ENCODE measurements at regions not wholly inside any gene's neighbourhood (a gene's known extent, or its start where the extent isn't known, plus 50 kb on each side); places are given as distances from the start of the nearest gene placed in this dataset.

GRCh38 chr11:116137753-116138152 lies 633.5 kb upstream of the CADM1 start:
- H3K4me1 ChIP-seq (ENCODE audit: control insufficient read depth, insufficient read depth, low read length): peaks cover 13% of the 10 kb centered on the region
- H3K4me3 Mint-ChIP-seq: no peak overlapping the region
- H3K9ac ChIP-seq (ENCODE audit: extremely low read depth, low read length, poor library complexity, severe bottlenecking): no peak overlapping the region
- no peaks in the 10 kb centered on the region for H3K36me3 Mint-ChIP-seq (ENCODE audit: low read depth)
- no peak overlapping the region for H3K27ac ChIP-seq (ENCODE audit: low read depth, low read length)
- no peak for TF ChIP-seq CTCF (conservative IDR thresholded peaks at IDR 0.05)
- no peak for DNase-seq
- H3K4me1 Mint-ChIP-seq: peaks cover 41% of the 10 kb centered on the region
- H3K4me3 ChIP-seq (ENCODE audit: low read length): no peak overlapping the region
- H3K9me3 ChIP-seq (ENCODE audit: control insufficient read depth, low read length): no peaks in the 10 kb centered on the region
- H3K9me3 Mint-ChIP-seq: no peaks in the 10 kb centered on the region
- H3K27me3 ChIP-seq (ENCODE audit: control insufficient read depth, insufficient read depth, low read length, poor library complexity, severe bottlenecking): no peaks in the 10 kb centered on the region
- no peaks in the 10 kb centered on the region for H3K27me3 Mint-ChIP-seq (ENCODE audit: insufficient read depth)
- H3K36me3 ChIP-seq (ENCODE audit: control insufficient read depth, insufficient read depth, low read length): no peaks in the 10 kb centered on the region
- 79% methylated on average over 2 of the region's 2 CpGs for WGBS, 2 experiments (ENCODE audit: insufficient coverage in 1 of 2, insufficient read length in 1 of 2)
- H3K27ac Mint-ChIP-seq: no peak overlapping the region

- Histone ChIP-seq H3K36me3 (ENCODE audit: control insufficient read depth, insufficient read depth, low read length) (no peaks in the 10 kb centered on the region), H3K27me3 (ENCODE audit: control insufficient read depth, insufficient read depth, low read length, poor library complexity, severe bottlenecking) (no peaks in the 10 kb centered on the region), H3K9me3 (ENCODE audit: control insufficient read depth, low read length) (no peaks in the 10 kb centered on the region), H3K9ac (ENCODE audit: extremely low read depth, low read length, poor library complexity, severe bottlenecking) (no peak overlapping the region), H3K27ac (ENCODE audit: low read depth, low read length) (no peak overlapping the region), H3K4me3 (ENCODE audit: low read length) (no peak overlapping the region), H3K4me1 (ENCODE audit: control insufficient read depth, insufficient read depth, low read length) (peaks cover 15% of the 10 kb centered on the region)
- Mint-ChIP-seq H3K4me1 (peaks cover 47% of the 10 kb centered on the region), H3K27ac (no peak overlapping the region), H3K27me3 (ENCODE audit: insufficient read depth) (no peaks in the 10 kb centered on the region), H3K9me3 (no peaks in the 10 kb centered on the region), H3K4me3 (no peak overlapping the region), H3K36me3 (ENCODE audit: low read depth) (no peaks in the 10 kb centered on the region)
- TF ChIP-seq CTCF (conservative IDR thresholded peaks at IDR 0.05): no peak
- peak; percentile 55 for DNase-seq
- 74 to 79% methylated on average over 5 to 9 of the region's 9 CpGs for WGBS, 2 experiments (ENCODE audit: insufficient coverage in 1 of 2, insufficient read length in 1 of 2)
Observed at GRCh38 chr11:116136987-116137674, 632.9 kb upstream of the CADM1 start.

- 67 to 93% methylated on average over 2 of the region's 2 CpGs for WGBS, 2 experiments (ENCODE audit: insufficient coverage in 1 of 2, insufficient read length in 1 of 2)
Observed at GRCh38 chr11:116135891-116136290, 631.7 kb upstream of the CADM1 start.

More at GRCh38 chr11:116135891-116136290, 631.7 kb upstream of the CADM1 start:
- no peaks in the 10 kb centered on the region for H3K9me3 Mint-ChIP-seq
- H3K4me1 ChIP-seq (ENCODE audit: control insufficient read depth, insufficient read depth, low read length): peaks cover 15% of the 10 kb centered on the region
- TF ChIP-seq CTCF (conservative IDR thresholded peaks at IDR 0.05): no peak
- no peak overlapping the region for H3K4me3 ChIP-seq (ENCODE audit: low read length)
- H3K27ac ChIP-seq (ENCODE audit: low read depth, low read length): no peak overlapping the region
- H3K9ac ChIP-seq (ENCODE audit: extremely low read depth, low read length, poor library complexity, severe bottlenecking): no peak overlapping the region
- no peak for DNase-seq
- no peaks in the 10 kb centered on the region for H3K36me3 ChIP-seq (ENCODE audit: control insufficient read depth, insufficient read depth, low read length)
- peaks cover 47% of the 10 kb centered on the region for H3K4me1 Mint-ChIP-seq
- no peaks in the 10 kb centered on the region for H3K9me3 ChIP-seq (ENCODE audit: control insufficient read depth, low read length)
- H3K36me3 Mint-ChIP-seq (ENCODE audit: low read depth): no peaks in the 10 kb centered on the region
- no peaks in the 10 kb centered on the region for H3K27me3 Mint-ChIP-seq (ENCODE audit: insufficient read depth)
- no peak overlapping the region for H3K27ac Mint-ChIP-seq
- no peak overlapping the region for H3K4me3 Mint-ChIP-seq
- H3K27me3 ChIP-seq (ENCODE audit: control insufficient read depth, insufficient read depth, low read length, poor library complexity, severe bottlenecking): no peaks in the 10 kb centered on the region

Measured in endodermal cell (in vitro differentiated cells).